Right lung (tissue), 2 donors: ENCODE measurements at regions not wholly inside any gene's neighbourhood (a gene's known extent, or its start where the extent isn't known, plus 50 kb on each side); places are given as distances from the start of the nearest gene placed in this dataset.
A peak's percentile ranks its signal among the peaks of the same experiment; 100 is the strongest.
"Not testable (repeated sequence)": the region's sequence is repeated elsewhere in the genome, so short reads cannot be mapped to it uniquely, and the experiment has no call there.

ENCODE experiments used
- DNase-seq, 2 donors: peaks; one replicate each; pipeline ENCODE4 v3.0.0-alpha.2; 2013

- no peak for DNase-seq
These were observed 610.0 kb downstream of the MAT2B start for GRCh38 chr5:164115420-164115819.

GRCh38 chr5:164119806-164120447, 614.5 kb downstream of the MAT2B start:
- no peak for DNase-seq

- DNase-seq, result no peak
These were observed 622.1 kb downstream of the MAT2B start for GRCh38 chr5:164127527-164127926.

- DNase-seq, result no peak
These were observed 626.9 kb downstream of the MAT2B start for GRCh38 chr5:164132358-164132757.

GRCh38 chr5:164137095-164137494, 631.7 kb downstream of the MAT2B start:
- DNase-seq, result no peak

GRCh38 chr5:164139423-164139822, 634.0 kb downstream of the MAT2B start:
- DNase-seq, result no peak

GRCh38 chr5:164145458-164145857, 640.0 kb downstream of the MAT2B start:
- DNase-seq, result no peak

GRCh38 chr5:164146223-164146622, 640.8 kb downstream of the MAT2B start:
- DNase-seq, result no peak

GRCh38 chr5:164148292-164148691, 642.9 kb downstream of the MAT2B start:
- no peak for DNase-seq

- not testable (repeated sequence) for DNase-seq
These were observed 647.1 kb downstream of the MAT2B start for GRCh38 chr5:164152539-164152938.

GRCh38 chr5:164153469-164154172, 648.2 kb downstream of the MAT2B start:
- DNase-seq, result no peak

- DNase-seq, result no peak
These were observed 665.4 kb downstream of the MAT2B start for GRCh38 chr5:164170814-164171213.

GRCh38 chr5:164175083-164175482, 669.7 kb downstream of the MAT2B start:
- DNase-seq, result no peak

GRCh38 chr5:164179406-164179805, 674.0 kb downstream of the MAT2B start:
- DNase-seq, result peak; percentile 41 to 47

GRCh38 chr5:164181604-164182003, 676.2 kb downstream of the MAT2B start:
- no peak for DNase-seq

- no peak for DNase-seq
These were observed 678.7 kb downstream of the MAT2B start for GRCh38 chr5:164184158-164184557.

- no peak for DNase-seq
These were observed 679.6 kb downstream of the MAT2B start for GRCh38 chr5:164185000-164185399.

- DNase-seq, result no peak
These were observed 681.1 kb downstream of the MAT2B start for GRCh38 chr5:164186550-164186949.

GRCh38 chr5:164187785-164188184, 682.4 kb downstream of the MAT2B start:
- no peak for DNase-seq

GRCh38 chr5:164188733-164189148, 683.3 kb downstream of the MAT2B start:
- no peak for DNase-seq

GRCh38 chr5:164191240-164191639, 685.8 kb downstream of the MAT2B start:
- DNase-seq, result peak; percentile 48 to 59

- no peak for DNase-seq
These were observed 696.9 kb downstream of the MAT2B start for GRCh38 chr5:164202338-164202737.

GRCh38 chr5:164203581-164204225, 698.3 kb downstream of the MAT2B start:
- DNase-seq, result no peak
